ENCODE measurements at regions not wholly inside any gene's neighbourhood (a gene's known extent, or its start where the extent isn't known, plus 50 kb on each side); places are given as distances from the start of the nearest gene placed in this dataset.

- TF ChIP-seq CTCF (IDR thresholded peaks at IDR 0.05): no peak
- no peak for TF ChIP-seq POLR2A (IDR thresholded peaks at IDR 0.05)
Measured at GRCh38 chr17:56737421-56738161, 96.1 kb downstream of the C17orf67 start.

Measured in body of pancreas (tissue), 4 donors.